HepG2 (cell line): ENCODE measurements at regions not wholly inside any gene's neighbourhood (a gene's known extent, or its start where the extent isn't known, plus 50 kb on each side); places are given as distances from the start of the nearest gene placed in this dataset.

ENCODE experiments used
- ATAC-seq: fragments of 200-7000 bp; cut with Tn5 transposase; 3 replicates; pipeline ENCODE4 v1.9.1; 2020; ENCODE audit warnings: mild to moderate bottlenecking, moderate library complexity
- BruUV-seq: library from RNA; stranded (reverse); fragments of 400-500 nt; replicated peaks from 2 replicates; lab custom pipeline; 2021; lab: Mats Ljungman, UMichigan
- CTCF ChIA-PET: fragments of 300-600 bp; formaldehyde crosslinking; extraction: SDS; loops from one replicate; lab custom pipeline; 2021; ENCODE audit warnings: low total read pairs, inconsistent platforms, low intra/inter-chr PET ratio; lab: Yijun Ruan, JAX
- POLR2A ChIA-PET: fragments of 350-600 bp; sonication (Branson Sonifier 250); formaldehyde crosslinking; loops from one replicate; lab custom pipeline; 2020; ENCODE audit warnings: antibody characterized with exemption, inconsistent platforms; lab: Yijun Ruan, JAX
- DNase-seq: peaks from one replicate; pipeline ENCODE4 v3.0.0-alpha.2; 2015; ENCODE audit warnings: low spot score
- FAIRE-seq: peaks from 3 replicates; lab custom pipeline; 2011; peaks lifted over from hg19 to GRCh38; lab: Jason Lieb, UNC
- H2AFZ ChIP-seq: one replicate; pipeline ENCODE4 v1.6.1; 2011; ENCODE audit warnings: low read length, inconsistent platforms
- H3K27ac ChIP-seq: fragments of 300-600 bp; 3 replicates; pipeline ENCODE4 v1.8.0; 2011; ENCODE audit warnings: mixed run types, mild to moderate bottlenecking, mixed read lengths, low read length, inconsistent platforms; ENCODE audit not compliant: insufficient read depth; ENCODE audit errors: extremely low read length
- H3K27me3 ChIP-seq, 2 experiments: fragments of 200-600 bp in 1 of 2; 2 replicates in 1 of 2; 3 replicates in 1 of 2; pipeline versions ENCODE4 v1.6.0 to v1.8.0; 2011; ENCODE audit warnings: low read length in 2 of 2, mild to moderate bottlenecking in 2 of 2, moderate library complexity in 2 of 2, inconsistent platforms in 1 of 2; ENCODE audit not compliant: insufficient read depth in 2 of 2, control insufficient read depth in 1 of 2
- H3K36me3 ChIP-seq, 2 experiments: fragments of 200-600 bp in 1 of 2; replicated peaks in 1 of 2; 2 replicates in 1 of 2; 3 replicates in 1 of 2; pipeline versions ENCODE4 v1.5.1 to v1.8.0; 2011; ENCODE audit warnings: low read length in 2 of 2, inconsistent platforms in 1 of 2; ENCODE audit not compliant: insufficient read depth in 2 of 2, control insufficient read depth in 1 of 2
- H3K4me1 ChIP-seq: 2 replicates; pipeline ENCODE4 v1.5.1; 2012; ENCODE audit warnings: low read length, inconsistent platforms; ENCODE audit not compliant: insufficient read depth
- H3K4me2 ChIP-seq: 2 replicates; pipeline ENCODE4 v1.6.0; 2011; ENCODE audit warnings: low read depth, low read length, inconsistent platforms
- H3K4me3 ChIP-seq, 3 experiments: fragments of 200-600 bp in 1 of 3; sonication (generic), shearing (Covaris generic) in 1 of 3; replicated peaks in 1 of 3; 2 replicates each; pipeline ENCODE4 v1.5.1; 2011 to 2016; ENCODE audit warnings: low read length in 3 of 3, inconsistent platforms in 2 of 3, low read depth in 2 of 3, mild to moderate bottlenecking in 2 of 3, control low read depth in 1 of 3, mixed read lengths in 1 of 3; ENCODE audit not compliant: insufficient read depth in 1 of 3
- H3K79me2 ChIP-seq: one replicate; pipeline ENCODE4 v1.6.1; 2011; ENCODE audit warnings: low read length, inconsistent platforms; ENCODE audit not compliant: insufficient read depth
- H3K9ac ChIP-seq: 2 replicates; pipeline ENCODE4 v1.6.0; 2011; ENCODE audit warnings: mild to moderate bottlenecking, low read depth, low read length, inconsistent platforms; ENCODE audit not compliant: insufficient read depth
- H3K9me3 ChIP-seq: 2 replicates; pipeline ENCODE4 v1.5.1; 2012; ENCODE audit warnings: mild to moderate bottlenecking, low read length
- H4K20me1 ChIP-seq: 2 replicates; pipeline ENCODE4 v1.6.0; 2011; ENCODE audit warnings: inconsistent platforms, mild to moderate bottlenecking, low read length, moderate library complexity; ENCODE audit not compliant: insufficient read depth
- CCDC6 ChIP-seq: sonication (generic); formaldehyde crosslinking; IDR thresholded peaks from 2 replicates; pipeline ENCODE4 v1.8.1; 2022; ENCODE audit warnings: mild to moderate bottlenecking, missing genetic modification reagents, moderate library complexity
- E2F1 ChIP-seq: sonication (generic); formaldehyde crosslinking; IDR thresholded peaks from 2 replicates; pipeline ENCODE4 v1.5.0; 2020; ENCODE audit warnings: missing genetic modification reagents
- FOXK2 ChIP-seq: fragments of 450-650 bp; IDR thresholded peaks from 2 replicates; pipeline ENCODE4 v1.6.1; 2016
- NKX3-1 ChIP-seq: sonication (generic); formaldehyde crosslinking; IDR thresholded peaks from 2 replicates; pipeline ENCODE4 v1.5.0; 2020; ENCODE audit warnings: missing genetic modification reagents
- ZBTB14 ChIP-seq: sonication (generic); formaldehyde crosslinking; IDR thresholded peaks from 2 replicates; pipeline ENCODE4 v1.4.0; 2020; ENCODE audit warnings: missing genetic modification reagents
- ZBTB46 ChIP-seq: sonication (generic); formaldehyde crosslinking; IDR thresholded peaks from 2 replicates; pipeline ENCODE4 v1.4.0; 2020; ENCODE audit warnings: mild to moderate bottlenecking, missing genetic modification reagents, borderline replicate concordance
- ZFX ChIP-seq: sonication (generic); formaldehyde crosslinking; IDR thresholded peaks from 2 replicates; pipeline ENCODE4 v1.4.0; 2020; ENCODE audit warnings: mild to moderate bottlenecking, low read depth, missing genetic modification reagents, moderate library complexity
- ZKSCAN5 ChIP-seq: sonication (generic); formaldehyde crosslinking; IDR thresholded peaks from 2 replicates; pipeline ENCODE4 v1.5.1; 2020; ENCODE audit warnings: mild to moderate bottlenecking, missing genetic modification reagents
- ZNF274 ChIP-seq: sonication (generic); formaldehyde crosslinking; IDR thresholded peaks from 2 replicates; pipeline ENCODE4 v1.5.1; 2020; ENCODE audit warnings: mild to moderate bottlenecking, missing genetic modification reagents
- ZNF879 ChIP-seq: sonication (generic); formaldehyde crosslinking; IDR thresholded peaks from 2 replicates; pipeline ENCODE4 v1.8.1; 2023; ENCODE audit warnings: missing genetic modification reagents
- ZSCAN20 ChIP-seq: sonication (generic); formaldehyde crosslinking; IDR thresholded peaks from 2 replicates; pipeline ENCODE4 v1.4.0; 2020; ENCODE audit warnings: missing genetic modification reagents, mild to moderate bottlenecking, borderline replicate concordance
- WGBS: methylation state at CpG from one replicate; pipeline ENCODE4 v1.1.6; 2017; ENCODE audit warnings: low lambda C conversion rate; 5-methylcytosine and 5-hydroxymethylcytosine counted together
- in situ Hi-C: cut with HindIII; loops from 2 replicates; pipeline ENCODE4 v1.10.0; 2017; ENCODE audit warnings: low pct_unique_long_range_greater_than_20kb; ENCODE audit not compliant: extremely low pct_ligation_motif_present
- intact Hi-C: fragments of 100-400 bp; cut with micrococcal nuclease; formaldehyde crosslinking; loops from one replicate; pipeline ENCODE4 v1.10.0; 2022; ENCODE audit not compliant: unreplicated experiment

GRCh38 chr5:6058055-6058715 lies 320.2 kb downstream of the MED10 start:
- intact Hi-C loops (no loop called here), in situ Hi-C loops (no loop called here)
- Histone ChIP-seq H3K4me1 (no peaks in the 10 kb centered on the region), H3K27ac (no peak overlapping the region), H3K27me3 (peaks cover 0 to 14% of the 10 kb centered on the region in 2 experiments; a peak in 2 of 5 replicates), H3K9ac (no peak overlapping the region), H4K20me1 (no peaks in the 10 kb centered on the region), H3K36me3 (no peaks in the 10 kb centered on the region), H3K4me3 (no peak overlapping the region), H3K79me2 (no peaks in the 10 kb centered on the region), H3K9me3 (no peaks in the 10 kb centered on the region), H2AFZ (no peak overlapping the region), H3K4me2 (no peak overlapping the region)
- no TSS peak for BruUV-seq
- 29% methylated on average over 14 of the region's 14 CpGs for WGBS
- TF ChIP-seq NKX3-1 (CRISPR knock-in tag) (no peak), ZBTB46 (CRISPR knock-in tag) (no peak), FOXK2 (no peak), ZKSCAN5 (no peak), ZFX (CRISPR knock-in tag) (no peak), ZBTB14 (CRISPR knock-in tag) (no peak), CCDC6 (CRISPR knock-in tag) (no peak), ZNF879 (CRISPR knock-in tag) (no peak), ZSCAN20 (CRISPR knock-in tag) (no peak), ZNF274 (CRISPR knock-in tag) (no peak), E2F1 (CRISPR knock-in tag) (no peak)
- CTCF ChIA-PET, result no interaction called here
- FAIRE-seq, result no peak
- no peak for DNase-seq
- POLR2A ChIA-PET, result no interaction called here
- no peak for ATAC-seq
